GM19328 (cell line): ENCODE measurements at regions not wholly inside any gene's neighbourhood (a gene's known extent, or its start where the extent isn't known, plus 50 kb on each side); places are given as distances from the start of the nearest gene placed in this dataset.
"Not testable (repeated sequence)": the region's sequence is repeated elsewhere in the genome, so short reads cannot be mapped to it uniquely, and the experiment has no call there.

Experiments used
- ATAC-seq: cut with Tn5 transposase; IDR thresholded peaks from one replicate; pipeline ENCODE4 v1.9.1; 2021; ENCODE audit warnings: mild to moderate bottlenecking, moderate library complexity; ENCODE audit not compliant: unreplicated experiment

- no peak for ATAC-seq
Observed at GRCh38 chr2:167607211-167607610, 640.2 kb downstream of the STK39 start.

GRCh38 chr2:167602122-167602521 is 645.3 kb downstream of the STK39 start:
- no peak for ATAC-seq

GRCh38 chr2:167599219-167599618 is 648.2 kb downstream of the STK39 start:
- ATAC-seq, result no peak

- no peak for ATAC-seq
Observed at GRCh38 chr2:167595839-167596471, 651.4 kb downstream of the STK39 start.

- no peak for ATAC-seq
Observed at GRCh38 chr2:167595021-167595420, 652.4 kb downstream of the STK39 start.

- no peak for ATAC-seq
Observed at GRCh38 chr2:167592441-167592840, 655.0 kb downstream of the STK39 start.

GRCh38 chr2:167582619-167583018 is 664.8 kb downstream of the STK39 start:
- ATAC-seq, result no peak

- no peak for ATAC-seq
Observed at GRCh38 chr2:167581961-167582574, 665.3 kb downstream of the STK39 start.

GRCh38 chr2:167579826-167580225 is 667.6 kb downstream of the STK39 start:
- ATAC-seq, result no peak

GRCh38 chr2:167575276-167575675 is 672.1 kb downstream of the STK39 start:
- no peak for ATAC-seq

GRCh38 chr2:167572883-167573619 is 674.3 kb downstream of the STK39 start:
- ATAC-seq, result no peak

GRCh38 chr2:167570370-167570769 is 677.0 kb downstream of the STK39 start:
- no peak for ATAC-seq

- not testable (repeated sequence) for ATAC-seq
Observed at GRCh38 chr2:167563885-167564619, 675.8 kb downstream of the XIRP2 start.

- not testable (repeated sequence) for ATAC-seq
Observed at GRCh38 chr2:167558272-167558991, 670.2 kb downstream of the XIRP2 start.

- no peak for ATAC-seq
Observed at GRCh38 chr2:167555098-167555720, 666.9 kb downstream of the XIRP2 start.

- ATAC-seq, result no peak
Observed at GRCh38 chr2:167553635-167554034, 665.4 kb downstream of the XIRP2 start.

GRCh38 chr2:167551416-167551815 is 663.1 kb downstream of the XIRP2 start:
- no peak for ATAC-seq

- ATAC-seq, result no peak
Observed at GRCh38 chr2:167550448-167550847, 662.2 kb downstream of the XIRP2 start.

- no peak for ATAC-seq
Observed at GRCh38 chr2:167548396-167548795, 660.1 kb downstream of the XIRP2 start.

- no peak for ATAC-seq
Observed at GRCh38 chr2:167544602-167545001, 656.3 kb downstream of the XIRP2 start.
